HepG2 (cell line): ENCODE measurements at regions not wholly inside any gene's neighbourhood (a gene's known extent, or its start where the extent isn't known, plus 50 kb on each side); places are given as distances from the start of the nearest gene placed in this dataset.

Source experiments
- ATAC-seq: fragments of 200-7000 bp; cut with Tn5 transposase; 3 replicates; pipeline ENCODE4 v1.9.1; 2020; ENCODE audit warnings: mild to moderate bottlenecking, moderate library complexity
- BruUV-seq: library from RNA; stranded (reverse); fragments of 400-500 nt; replicated peaks from 2 replicates; lab custom pipeline; 2021; lab: Mats Ljungman, UMichigan
- CTCF ChIA-PET: fragments of 300-600 bp; formaldehyde crosslinking; extraction: SDS; loops from one replicate; lab custom pipeline; 2021; ENCODE audit warnings: low total read pairs, inconsistent platforms, low intra/inter-chr PET ratio; lab: Yijun Ruan, JAX
- POLR2A ChIA-PET: fragments of 350-600 bp; sonication (Branson Sonifier 250); formaldehyde crosslinking; loops from one replicate; lab custom pipeline; 2020; ENCODE audit warnings: antibody characterized with exemption, inconsistent platforms; lab: Yijun Ruan, JAX
- DNase-seq: peaks from one replicate; pipeline ENCODE4 v3.0.0-alpha.2; 2015; ENCODE audit warnings: low spot score
- FAIRE-seq: peaks from 3 replicates; lab custom pipeline; 2011; peaks lifted over from hg19 to GRCh38; lab: Jason Lieb, UNC
- H2AFZ ChIP-seq: one replicate; pipeline ENCODE4 v1.6.1; 2011; ENCODE audit warnings: low read length, inconsistent platforms
- H3K27ac ChIP-seq: fragments of 300-600 bp; 3 replicates; pipeline ENCODE4 v1.8.0; 2011; ENCODE audit warnings: mixed run types, mild to moderate bottlenecking, mixed read lengths, low read length, inconsistent platforms; ENCODE audit not compliant: insufficient read depth; ENCODE audit errors: extremely low read length
- H3K27me3 ChIP-seq, 2 experiments: fragments of 200-600 bp in 1 of 2; 2 replicates in 1 of 2; 3 replicates in 1 of 2; pipeline versions ENCODE4 v1.6.0 to v1.8.0; 2011; ENCODE audit warnings: low read length in 2 of 2, mild to moderate bottlenecking in 2 of 2, moderate library complexity in 2 of 2, inconsistent platforms in 1 of 2; ENCODE audit not compliant: insufficient read depth in 2 of 2, control insufficient read depth in 1 of 2
- H3K36me3 ChIP-seq, 2 experiments: fragments of 200-600 bp in 1 of 2; replicated peaks in 1 of 2; 2 replicates in 1 of 2; 3 replicates in 1 of 2; pipeline versions ENCODE4 v1.5.1 to v1.8.0; 2011; ENCODE audit warnings: low read length in 2 of 2, inconsistent platforms in 1 of 2; ENCODE audit not compliant: insufficient read depth in 2 of 2, control insufficient read depth in 1 of 2
- H3K4me1 ChIP-seq: 2 replicates; pipeline ENCODE4 v1.5.1; 2012; ENCODE audit warnings: low read length, inconsistent platforms; ENCODE audit not compliant: insufficient read depth
- H3K4me2 ChIP-seq: 2 replicates; pipeline ENCODE4 v1.6.0; 2011; ENCODE audit warnings: low read depth, low read length, inconsistent platforms
- H3K4me3 ChIP-seq, 3 experiments: fragments of 200-600 bp in 1 of 3; sonication (generic), shearing (Covaris generic) in 1 of 3; replicated peaks in 1 of 3; 2 replicates each; pipeline ENCODE4 v1.5.1; 2011 to 2016; ENCODE audit warnings: low read length in 3 of 3, inconsistent platforms in 2 of 3, low read depth in 2 of 3, mild to moderate bottlenecking in 2 of 3, control low read depth in 1 of 3, mixed read lengths in 1 of 3; ENCODE audit not compliant: insufficient read depth in 1 of 3
- H3K79me2 ChIP-seq: one replicate; pipeline ENCODE4 v1.6.1; 2011; ENCODE audit warnings: low read length, inconsistent platforms; ENCODE audit not compliant: insufficient read depth
- H3K9ac ChIP-seq: 2 replicates; pipeline ENCODE4 v1.6.0; 2011; ENCODE audit warnings: mild to moderate bottlenecking, low read depth, low read length, inconsistent platforms; ENCODE audit not compliant: insufficient read depth
- H3K9me3 ChIP-seq: 2 replicates; pipeline ENCODE4 v1.5.1; 2012; ENCODE audit warnings: mild to moderate bottlenecking, low read length
- H4K20me1 ChIP-seq: 2 replicates; pipeline ENCODE4 v1.6.0; 2011; ENCODE audit warnings: inconsistent platforms, mild to moderate bottlenecking, low read length, moderate library complexity; ENCODE audit not compliant: insufficient read depth
- EZH2 ChIP-seq: conservative IDR thresholded peaks from 2 replicates; pipeline ENCODE4 v1.6.1; 2012; ENCODE audit warnings: mild to moderate bottlenecking, low read depth, low read length, moderate library complexity
- HDAC6 ChIP-seq: fragments of 200-600 bp; sonication (generic); IDR thresholded peaks from 2 replicates; pipeline ENCODE4 v1.7.0; 2017; ENCODE audit warnings: mild to moderate bottlenecking, antibody characterized with exemption, low read length, low read depth
- HIVEP1 ChIP-seq: sonication (generic); formaldehyde crosslinking; IDR thresholded peaks from 2 replicates; pipeline ENCODE4 v1.4.0; 2020; ENCODE audit warnings: mild to moderate bottlenecking, missing genetic modification reagents
- IKZF1 ChIP-seq: fragments of 450-650 bp; IDR thresholded peaks from 2 replicates; pipeline ENCODE4 v1.7.1; 2016
- POGZ ChIP-seq: sonication (generic); formaldehyde crosslinking; IDR thresholded peaks from 2 replicates; pipeline ENCODE4 v1.4.0; 2020; ENCODE audit warnings: mild to moderate bottlenecking, missing genetic modification reagents
- PPARG ChIP-seq: conservative IDR thresholded peaks from 2 replicates; pipeline ENCODE4 v1.6.1; 2016; ENCODE audit warnings: missing biosample characterization, missing genetic modification reagents
- RARG ChIP-seq: sonication (generic); formaldehyde crosslinking; IDR thresholded peaks from 2 replicates; pipeline ENCODE4 v1.4.0; 2020; ENCODE audit warnings: low read depth, mild to moderate bottlenecking, missing genetic modification reagents
- SYNCRIP ChIP-seq: fragments of 200-400 bp; formaldehyde crosslinking; IDR thresholded peaks from 2 replicates; pipeline ENCODE4 v1.6.1; 2018; ENCODE audit warnings: mild to moderate bottlenecking, low read depth, low read length; ENCODE audit not compliant: insufficient read depth
- U2AF2 ChIP-seq: fragments of 200-400 bp; formaldehyde crosslinking; IDR thresholded peaks from 2 replicates; pipeline ENCODE4 v1.6.1; 2017; ENCODE audit warnings: low read depth, mild to moderate bottlenecking, low read length
- ZBTB42 ChIP-seq: sonication (generic); formaldehyde crosslinking; IDR thresholded peaks from 2 replicates; pipeline ENCODE4 v1.5.0; 2020; ENCODE audit warnings: mild to moderate bottlenecking, missing genetic modification reagents
- ZNF256 ChIP-seq: sonication (generic); formaldehyde crosslinking; conservative IDR thresholded peaks from 2 replicates; pipeline ENCODE4 v1.4.0; 2020; ENCODE audit warnings: missing genetic modification reagents
- ZNF431 ChIP-seq: sonication (generic); formaldehyde crosslinking; IDR thresholded peaks from 2 replicates; pipeline ENCODE4 v1.9.0; 2022; ENCODE audit warnings: missing genetic modification reagents, low read depth, mild to moderate bottlenecking, borderline replicate concordance
- ZNF451 ChIP-seq: sonication (generic); formaldehyde crosslinking; IDR thresholded peaks from 2 replicates; pipeline ENCODE4 v1.5.0; 2020; ENCODE audit warnings: mild to moderate bottlenecking, missing genetic modification reagents
- ZNF577 ChIP-seq: sonication (generic); formaldehyde crosslinking; IDR thresholded peaks from 2 replicates; pipeline ENCODE4 v1.4.0; 2020; ENCODE audit warnings: mild to moderate bottlenecking, low read depth, missing genetic modification reagents, borderline replicate concordance
- in situ Hi-C: cut with HindIII; loops from 2 replicates; pipeline ENCODE4 v1.10.0; 2017; ENCODE audit warnings: low pct_unique_long_range_greater_than_20kb; ENCODE audit not compliant: extremely low pct_ligation_motif_present
- intact Hi-C: fragments of 100-400 bp; cut with micrococcal nuclease; formaldehyde crosslinking; loops from one replicate; pipeline ENCODE4 v1.10.0; 2022; ENCODE audit not compliant: unreplicated experiment
- TF ChIP-seq, protein P1 (sequence below): sonication (generic); formaldehyde crosslinking; IDR thresholded peaks from 2 replicates; pipeline ENCODE4 v1.5.0; 2020; ENCODE audit warnings: mild to moderate bottlenecking, low read depth, missing genetic modification reagents, borderline replicate concordance

GRCh38 chrX:20506739-20507138 lies 240.0 kb upstream of the RPS6KA3 start:
- no peak overlapping the region for H2AFZ ChIP-seq
- TF ChIP-seq POGZ (CRISPR knock-in tag), result no peak
- no peak for TF ChIP-seq ZNF256 (CRISPR knock-in tag)
- no peak for TF ChIP-seq HDAC6
- TF ChIP-seq PPARG (CRISPR knock-in tag), result no peak
- no peak for TF ChIP-seq IKZF1
- TF ChIP-seq RARG (CRISPR knock-in tag), result no peak
- no peak for TF ChIP-seq ZNF451 (CRISPR knock-in tag)
- no peak for TF ChIP-seq ZBTB42 (CRISPR knock-in tag)
- TF ChIP-seq U2AF2, result no peak
- TF ChIP-seq ZNF577 (CRISPR knock-in tag), result no peak
- TF ChIP-seq, protein P1, sequence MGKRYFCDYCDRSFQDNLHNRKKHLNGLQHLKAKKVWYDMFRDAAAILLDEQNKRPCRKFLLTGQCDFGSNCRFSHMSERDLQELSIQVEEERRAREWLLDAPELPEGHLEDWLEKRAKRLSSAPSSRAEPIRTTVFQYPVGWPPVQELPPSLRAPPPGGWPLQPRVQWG (CRISPR knock-in tag), result no peak
- TF ChIP-seq HIVEP1 (CRISPR knock-in tag), result no peak
- TF ChIP-seq ZNF431, result no peak
- TF ChIP-seq SYNCRIP, result no peak
- no peak for TF ChIP-seq EZH2
- no peak overlapping the region for H3K4me3 ChIP-seq
- ChIA-PET POLR2A (no interaction called here), CTCF (no interaction called here)
- no peak overlapping the region for H3K27ac ChIP-seq
- no peaks in the 10 kb centered on the region for H3K36me3 ChIP-seq
- H3K9me3 ChIP-seq, result no peaks in the 10 kb centered on the region
- intact Hi-C loops (no loop called here), in situ Hi-C loops (no loop called here)
- ATAC-seq (no peak), FAIRE-seq (no peak), DNase-seq (no peak)
- H3K79me2 ChIP-seq, result no peaks in the 10 kb centered on the region
- H3K4me2 ChIP-seq, result no peak overlapping the region
- no peaks in the 10 kb centered on the region for H3K4me1 ChIP-seq
- no peaks in the 10 kb centered on the region for H4K20me1 ChIP-seq
- no peaks in the 10 kb centered on the region for H3K27me3 ChIP-seq
- BruUV-seq, result no TSS peak
- no peak overlapping the region for H3K9ac ChIP-seq
